Epithelial cell of prostate (primary cell): ENCODE measurements at regions not wholly inside any gene's neighbourhood (a gene's known extent, or its start where the extent isn't known, plus 50 kb on each side); places are given as distances from the start of the nearest gene placed in this dataset.
"Not testable (repeated sequence)": the region's sequence is repeated elsewhere in the genome, so short reads cannot be mapped to it uniquely, and the experiment has no call there.

Experiments
- DNase-seq: peaks from one replicate; pipeline ENCODE4 v3.0.0-alpha.2; 2011; ENCODE audit warnings: low read depth, low spot score
- H3K27ac ChIP-seq: fragments of 450-650 bp; 2 replicates; pipeline ENCODE4 v1.5.1; 2017; ENCODE audit warnings: mild to moderate bottlenecking

DNA sequence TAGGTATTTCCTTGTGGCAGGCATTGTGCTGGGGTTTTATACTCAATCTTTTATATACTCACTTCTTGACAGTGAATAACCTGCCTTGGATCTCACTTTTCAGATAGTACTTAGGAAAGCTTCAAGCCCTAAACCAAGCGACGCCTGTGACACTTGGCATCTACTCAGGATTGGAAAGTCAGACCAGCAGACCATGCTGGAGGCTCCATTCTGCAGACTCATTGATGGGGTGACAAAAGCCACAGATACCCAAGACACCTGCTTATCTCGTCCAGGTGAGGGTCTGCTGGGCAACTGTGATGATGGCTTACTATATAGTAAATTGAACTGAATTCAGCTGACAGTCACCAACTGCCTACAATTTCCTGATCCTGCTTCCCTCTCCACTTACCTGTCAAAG is 79.4 kb upstream of the MRPS22 start:
- H3K27ac ChIP-seq, result no peak overlapping the region
- no peak for DNase-seq

DNA sequence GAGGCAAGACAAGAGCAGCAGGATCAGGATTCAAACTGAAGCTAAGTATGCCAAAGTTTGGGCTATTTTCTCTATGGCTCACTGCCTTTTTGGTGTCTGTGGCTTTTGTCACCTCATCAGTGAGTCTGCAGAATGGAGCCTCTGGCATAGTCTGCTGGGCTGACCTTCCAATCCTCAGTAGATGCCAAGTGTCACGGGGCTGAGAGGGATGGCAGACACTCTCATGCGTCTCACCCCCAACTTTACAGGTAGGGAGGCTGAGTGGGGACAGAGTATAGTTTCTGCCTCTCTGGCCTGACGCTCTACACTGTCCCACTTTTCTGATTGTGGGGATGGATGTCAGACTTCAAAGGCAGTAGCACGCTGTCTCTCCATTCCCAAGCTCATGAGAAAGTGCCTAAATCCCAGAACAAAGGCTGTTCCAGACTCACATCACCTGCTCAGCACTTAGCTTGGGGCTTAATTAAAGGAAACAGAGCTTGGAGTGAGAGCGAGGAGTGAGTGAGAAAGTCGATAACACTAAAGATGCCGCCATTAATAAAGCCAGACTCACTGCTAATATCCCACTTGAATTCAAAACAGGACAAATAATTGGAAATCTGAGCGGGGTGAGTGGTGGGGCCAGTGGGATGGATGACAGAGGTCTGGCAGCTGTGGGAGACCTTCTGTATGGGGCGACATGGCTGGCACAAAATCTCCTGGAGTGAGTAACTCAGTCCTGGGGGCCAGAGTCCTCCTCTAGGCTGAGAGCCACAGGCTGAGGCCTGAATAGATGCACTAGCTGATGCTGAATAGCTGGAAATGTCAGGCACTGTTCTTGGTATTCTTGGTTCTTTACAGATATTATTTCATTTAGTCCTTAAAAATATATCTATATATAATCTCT is 78.4 kb upstream of the MRPS22 start:
- no peak for DNase-seq
- H3K27ac ChIP-seq, result no peak overlapping the region

DNA sequence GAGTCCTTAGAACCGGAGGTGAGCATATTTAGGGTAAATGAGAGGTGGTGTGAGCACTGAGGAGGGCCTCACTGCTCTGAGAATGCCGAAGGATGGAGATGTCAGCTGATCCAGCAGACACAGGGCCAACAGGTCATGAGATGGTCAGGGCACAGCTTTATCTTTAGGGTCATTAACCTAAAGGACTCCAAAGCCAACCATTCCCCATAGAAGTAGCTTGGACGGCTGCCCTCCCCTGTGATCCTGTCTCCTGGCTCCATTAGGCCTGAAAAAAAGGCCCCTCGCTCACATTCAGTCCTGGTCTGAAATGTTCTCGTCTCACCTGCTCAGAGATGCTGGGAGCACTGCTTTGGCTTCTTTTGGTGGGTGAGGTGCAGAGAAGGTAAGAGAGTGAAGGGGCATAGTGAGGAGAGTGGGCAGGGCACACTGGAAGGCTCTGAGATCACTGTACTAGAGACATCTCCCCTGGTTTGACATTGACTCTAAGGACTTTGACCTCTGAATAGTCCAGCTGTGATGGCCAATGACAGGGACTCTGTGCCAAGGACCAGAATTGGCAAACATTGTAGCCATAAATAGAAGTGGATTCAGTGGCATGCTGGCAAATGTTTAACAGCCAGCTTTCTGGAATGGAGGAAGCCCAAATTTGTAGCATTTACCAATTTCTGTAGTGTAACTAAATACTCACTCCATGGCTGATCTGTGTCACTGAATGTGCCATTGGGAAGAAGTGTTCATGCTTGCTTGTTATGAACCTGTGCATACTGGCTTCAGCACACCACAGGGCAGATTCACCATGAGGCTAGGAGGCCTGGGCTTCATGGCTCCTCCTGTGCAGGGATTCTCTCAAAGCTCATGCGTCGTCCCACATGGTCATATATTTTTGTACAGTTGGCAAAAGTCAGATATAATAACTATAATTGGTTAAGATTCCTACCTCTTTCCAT is 76.2 kb upstream of the MRPS22 start:
- no peak for DNase-seq
- no peak overlapping the region for H3K27ac ChIP-seq

DNA sequence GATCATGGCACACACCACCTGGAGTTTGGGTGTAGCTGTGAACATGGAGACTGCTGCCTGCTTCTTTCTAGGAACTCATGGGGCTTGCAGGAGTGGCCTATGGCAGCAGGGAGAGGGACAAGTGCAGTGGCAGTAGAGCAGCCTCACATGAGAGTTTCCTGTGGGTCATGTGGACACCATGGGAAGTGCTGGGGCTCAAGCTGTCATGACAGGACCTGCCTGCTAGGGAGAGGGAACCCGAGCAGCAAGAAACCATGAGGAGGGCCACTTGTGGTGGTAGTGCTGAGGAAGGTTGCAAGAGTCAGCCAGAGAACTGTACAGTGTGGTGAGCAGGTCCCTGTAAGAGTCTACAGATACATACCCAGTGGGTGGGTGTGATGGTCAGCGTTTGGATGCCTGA is 73.8 kb upstream of the MRPS22 start:
- no peak for DNase-seq
- no peak overlapping the region for H3K27ac ChIP-seq

DNA sequence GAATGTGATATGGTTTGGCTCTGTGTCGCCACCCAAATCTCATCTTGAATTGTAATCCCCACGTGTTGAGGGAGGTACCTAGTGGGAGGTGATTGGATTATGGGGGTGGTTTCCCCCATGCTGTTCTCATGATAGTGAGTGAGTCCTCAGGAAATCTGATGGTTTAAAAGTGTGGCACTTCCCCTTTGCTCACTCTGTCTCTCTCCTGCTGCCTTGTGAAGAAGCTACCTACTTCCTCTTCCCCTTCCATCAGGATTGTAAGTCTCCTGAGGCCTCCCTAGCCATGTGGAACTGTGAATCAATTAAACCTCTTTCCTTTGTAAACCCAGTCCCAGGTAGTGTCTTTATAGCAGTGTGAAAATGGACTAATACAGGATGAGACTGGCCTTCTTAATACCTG is 73.2 kb upstream of the MRPS22 start:
- not testable (repeated sequence) for H3K27ac ChIP-seq, DNase-seq

DNA sequence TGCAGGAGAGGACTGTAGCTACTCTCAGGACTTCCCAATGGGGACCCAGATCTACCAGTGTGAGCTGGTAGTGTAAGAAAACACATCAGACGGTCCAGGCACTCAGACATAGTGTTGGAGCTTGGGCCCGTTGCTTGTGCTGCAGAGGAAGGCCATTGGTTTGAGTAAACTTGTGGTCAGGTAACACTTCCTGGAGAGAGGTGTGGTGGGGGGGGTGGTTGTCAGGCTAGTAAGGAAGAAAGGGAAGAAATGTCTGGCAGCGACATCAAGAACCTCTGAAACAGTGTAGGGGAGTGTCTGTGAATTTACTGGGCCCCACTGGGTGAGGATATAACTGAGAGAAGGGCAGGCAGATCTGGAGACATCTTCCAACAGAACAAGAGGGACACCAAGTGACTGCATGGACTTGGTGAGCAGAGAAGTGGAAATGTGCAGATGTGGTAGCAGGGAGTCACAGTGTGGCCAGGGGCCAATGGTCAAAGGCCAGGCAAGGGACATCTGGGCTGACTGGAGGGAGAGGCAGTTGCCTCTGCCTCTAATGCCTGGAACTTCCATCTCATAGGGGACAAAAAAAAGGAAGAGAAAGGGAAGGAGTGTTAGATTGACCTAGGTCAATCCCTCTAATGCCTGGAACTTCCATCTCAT is 63.7 kb upstream of the MRPS22 start:
- no peak overlapping the region for H3K27ac ChIP-seq
- DNase-seq, result no peak

DNA sequence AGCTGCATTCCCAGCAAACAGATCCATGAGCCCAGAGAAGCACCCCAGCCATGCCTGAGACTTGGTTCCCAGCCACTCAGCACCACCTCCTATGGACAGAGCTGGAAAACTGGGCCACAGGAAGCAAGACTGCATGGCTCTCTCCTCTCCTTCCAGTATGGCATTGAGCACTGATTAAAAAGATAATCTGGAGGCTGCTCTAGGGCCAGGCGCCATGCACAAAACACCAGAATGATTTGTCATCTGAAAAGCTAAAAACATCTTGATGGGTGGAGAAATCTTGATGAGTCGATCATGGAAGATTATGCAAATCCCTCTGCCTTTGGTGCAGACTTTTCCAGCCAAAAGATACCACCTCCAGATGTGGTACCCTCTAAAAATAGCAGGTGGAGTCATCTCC is 62.7 kb upstream of the MRPS22 start:
- no peak for DNase-seq
- H3K27ac ChIP-seq, result no peak overlapping the region

DNA sequence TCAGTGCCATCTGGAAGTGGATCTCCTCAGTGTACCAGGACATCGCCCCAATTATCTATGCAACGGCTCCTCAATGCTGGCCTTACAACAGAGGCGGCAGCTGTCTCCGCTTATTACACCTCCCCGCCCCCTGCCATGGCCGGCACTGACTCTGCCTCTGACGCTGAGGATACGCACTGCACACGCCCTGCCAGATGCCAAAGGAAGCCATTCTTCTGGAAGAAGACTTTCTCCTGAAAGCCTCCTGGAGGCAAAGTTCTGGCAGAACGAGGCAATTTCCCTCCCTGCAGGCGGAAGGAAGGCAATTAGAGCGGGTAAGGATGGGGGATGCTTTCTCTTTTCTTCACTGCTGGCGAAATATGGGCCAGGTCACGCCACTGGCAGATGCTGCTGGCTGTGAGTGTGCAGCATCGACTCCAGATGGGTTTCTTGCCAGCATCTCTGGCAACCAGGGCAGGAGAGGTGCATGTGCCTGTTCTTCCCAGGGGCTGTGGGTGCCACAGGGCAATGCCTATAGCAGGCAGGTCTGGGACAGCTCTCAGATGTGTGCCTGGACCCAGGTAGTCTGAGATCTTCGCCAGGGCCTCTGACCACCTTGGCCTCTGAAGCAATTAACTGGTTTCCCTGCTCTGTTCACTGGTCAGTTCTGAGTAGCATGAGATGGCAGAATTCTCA is 62.2 kb upstream of the MRPS22 start:
- no peak overlapping the region for H3K27ac ChIP-seq
- no peak for DNase-seq

DNA sequence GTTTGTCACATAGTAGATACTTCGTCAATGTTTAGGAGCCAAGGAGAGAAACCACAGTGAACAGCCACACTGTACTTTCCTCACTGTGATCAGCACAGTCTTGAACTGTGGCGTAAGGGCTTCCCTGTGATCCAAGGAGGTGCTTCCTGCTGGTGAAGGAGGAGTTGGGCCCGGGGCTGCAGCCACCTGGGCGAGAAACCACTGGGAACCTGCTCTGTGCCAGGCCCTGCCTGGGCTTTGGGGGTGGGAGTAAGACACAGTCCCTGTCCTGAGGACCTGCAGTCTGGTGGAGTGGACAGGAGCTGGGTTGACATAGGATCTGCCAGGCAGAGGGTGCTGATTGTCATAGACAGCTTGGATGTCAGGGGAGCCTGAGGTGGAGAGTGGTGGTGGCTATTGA is 60.5 kb upstream of the MRPS22 start:
- DNase-seq, result no peak
- no peak overlapping the region for H3K27ac ChIP-seq

DNA sequence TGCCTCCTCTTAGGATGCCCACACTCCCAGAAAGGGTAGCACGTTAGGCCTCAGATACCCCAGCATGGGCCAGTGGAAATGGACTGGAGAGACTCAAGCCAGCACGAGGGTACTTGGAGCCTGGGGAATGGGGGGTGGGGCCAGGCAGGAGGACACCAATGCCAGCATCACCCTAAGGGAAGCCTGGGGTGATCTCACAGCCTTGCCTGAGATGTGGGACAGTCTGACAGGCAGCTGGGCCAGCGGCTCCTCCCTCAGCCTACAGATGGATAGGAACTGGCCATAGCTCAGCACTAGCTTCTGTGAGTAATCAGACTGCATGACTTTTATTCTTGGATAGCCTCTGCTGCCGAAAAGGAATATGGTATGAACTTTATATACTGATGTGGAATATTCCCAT is 59.6 kb upstream of the MRPS22 start:
- no peak overlapping the region for H3K27ac ChIP-seq

DNA sequence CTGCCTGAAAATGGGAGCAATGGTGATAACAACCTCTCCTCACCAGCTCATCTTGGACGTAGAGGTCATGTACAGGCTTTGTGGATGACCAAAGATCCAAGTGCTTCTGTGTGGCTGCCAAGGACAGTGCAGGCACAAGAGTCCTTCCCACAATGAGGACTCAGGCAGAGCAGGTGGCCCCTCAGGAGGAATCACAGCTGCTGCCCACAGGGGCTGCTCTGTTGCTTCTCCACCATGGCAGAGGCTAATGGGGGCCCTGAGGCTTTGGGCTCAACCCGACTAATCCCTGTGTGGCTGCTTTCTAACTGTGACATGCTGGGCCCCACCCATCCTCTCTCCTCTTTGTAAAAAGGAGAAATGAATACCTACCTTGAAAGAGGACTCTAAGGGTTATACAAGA is 58.1 kb upstream of the MRPS22 start:
- H3K27ac ChIP-seq, result no peak overlapping the region
- DNase-seq, result no peak

More for the DNA sequence above, 59.6 kb upstream of the MRPS22 start:
- no peak for DNase-seq

DNA sequence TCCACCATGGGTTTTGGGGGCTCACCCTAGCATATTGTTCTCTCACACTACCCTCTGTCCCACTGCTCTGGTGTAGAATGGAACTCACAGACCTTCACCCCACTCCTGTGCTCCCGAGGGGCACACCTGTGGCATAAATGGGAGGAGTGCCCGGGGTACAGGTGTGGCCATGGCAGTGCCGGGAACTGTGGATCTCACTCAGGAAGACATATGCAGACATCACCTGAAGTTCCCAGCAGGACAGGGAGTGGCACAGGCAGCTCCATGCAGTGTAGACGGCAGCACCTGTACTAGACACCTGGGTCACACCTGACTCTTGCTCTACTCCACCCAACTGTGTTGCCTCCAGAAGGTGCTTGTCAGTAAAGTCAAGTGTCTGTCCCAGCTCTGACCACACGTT is 57.6 kb upstream of the MRPS22 start:
- no peak overlapping the region for H3K27ac ChIP-seq
- no peak for DNase-seq

DNA sequence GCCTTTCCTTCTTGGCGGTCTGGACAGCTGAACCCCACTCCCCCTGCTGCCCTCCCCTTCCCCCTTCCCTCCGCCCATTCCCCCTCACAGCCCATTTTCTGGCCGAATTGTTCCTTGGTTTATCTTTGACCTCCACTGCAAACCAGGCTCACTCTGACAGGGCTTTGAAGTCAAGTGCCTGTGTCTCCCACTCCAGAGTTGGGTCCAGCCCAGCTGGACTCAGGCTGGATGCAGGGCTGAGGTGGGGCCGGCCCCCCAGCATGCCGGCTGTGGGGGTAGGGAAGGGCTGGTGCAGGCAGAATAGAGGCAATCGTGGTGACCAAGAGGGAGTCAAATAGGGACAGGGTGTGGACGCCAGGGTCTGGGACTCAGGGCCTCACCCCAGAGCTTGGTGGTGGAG is 57.0 kb upstream of the MRPS22 start:
- no peak for DNase-seq
- H3K27ac ChIP-seq, result no peak overlapping the region

DNA sequence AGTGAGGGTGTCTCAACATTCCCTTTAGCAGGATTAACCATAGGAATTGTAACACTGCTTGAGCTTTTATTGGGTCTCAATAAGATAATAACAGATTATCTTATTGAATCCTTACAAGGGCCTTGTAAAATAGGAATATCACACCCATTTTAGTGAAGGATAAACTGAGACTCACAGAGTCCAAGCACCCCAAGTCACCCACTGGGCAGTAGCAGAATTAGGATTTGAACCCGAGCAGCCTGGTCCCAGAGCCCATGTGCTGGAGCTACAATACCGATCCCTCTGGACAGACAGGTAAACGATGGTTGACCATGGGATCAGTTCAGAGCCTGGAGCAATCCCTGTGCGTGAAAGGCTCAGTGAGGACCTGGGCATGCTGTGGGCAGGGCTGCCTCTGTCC is 56.3 kb upstream of the MRPS22 start:
- H3K27ac ChIP-seq, result no peak overlapping the region
- no peak for DNase-seq

DNA sequence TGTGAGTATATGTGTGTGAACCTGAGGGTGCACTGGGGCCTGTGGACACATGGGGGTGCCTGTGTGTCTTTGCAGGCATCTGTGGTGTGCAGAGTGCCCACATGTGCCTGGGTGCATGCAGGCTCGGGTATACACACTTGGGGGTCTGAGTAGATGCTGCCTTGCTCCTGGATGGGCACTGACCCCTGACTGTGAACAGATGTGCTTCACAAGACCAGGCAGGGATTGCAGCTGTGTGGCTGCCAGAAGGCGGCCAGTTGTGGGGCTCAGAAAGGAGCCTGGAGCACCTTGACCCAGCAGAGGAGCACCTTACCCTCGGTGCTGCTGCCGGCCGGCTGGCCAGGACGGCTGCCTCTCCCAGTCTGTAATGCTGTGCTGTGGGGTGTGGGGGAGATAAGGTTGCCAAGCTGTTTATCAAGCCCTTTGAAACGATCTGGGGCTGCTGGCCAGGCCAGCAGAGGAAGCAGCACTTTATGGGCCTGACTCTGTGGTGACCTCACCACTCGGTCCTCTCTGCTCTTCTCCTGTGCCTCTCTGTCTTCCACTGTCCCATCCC is 55.5 kb upstream of the MRPS22 start:
- no peak overlapping the region for H3K27ac ChIP-seq
- no peak for DNase-seq

DNA sequence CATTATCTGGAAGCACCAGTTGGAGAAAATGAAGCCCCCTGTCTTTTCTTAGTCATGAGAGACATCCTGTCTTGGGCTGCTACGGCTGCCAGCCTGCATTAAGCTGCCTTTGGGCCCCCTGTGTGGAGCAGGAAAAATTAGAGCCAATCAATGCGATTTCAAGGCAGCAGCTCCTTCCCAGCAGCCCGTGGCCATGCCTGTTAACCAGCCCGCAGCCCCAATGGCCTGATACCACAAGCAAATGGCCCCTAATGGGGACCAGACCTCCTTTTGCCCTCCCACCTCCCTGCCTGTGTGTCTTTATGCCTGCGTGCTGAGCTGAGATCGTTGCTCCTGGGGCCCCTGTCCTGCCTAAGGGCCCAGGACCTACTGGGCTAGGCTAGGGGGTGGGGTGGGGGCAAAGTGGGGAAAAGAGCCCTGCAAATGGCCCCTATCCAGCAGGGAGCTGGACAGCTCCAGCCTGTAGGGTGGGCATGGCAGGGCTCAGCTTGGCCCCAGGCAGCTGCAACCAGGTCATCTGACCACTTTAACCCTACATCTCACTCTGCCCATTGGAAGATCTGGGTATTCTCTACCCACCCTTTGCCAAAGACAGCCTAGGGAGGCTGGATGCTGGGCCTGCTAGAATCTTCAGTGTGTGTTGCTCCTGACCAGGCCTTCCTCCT is 53.8 kb upstream of the MRPS22 start:
- H3K27ac ChIP-seq, result no peak overlapping the region
- no peak for DNase-seq

DNA sequence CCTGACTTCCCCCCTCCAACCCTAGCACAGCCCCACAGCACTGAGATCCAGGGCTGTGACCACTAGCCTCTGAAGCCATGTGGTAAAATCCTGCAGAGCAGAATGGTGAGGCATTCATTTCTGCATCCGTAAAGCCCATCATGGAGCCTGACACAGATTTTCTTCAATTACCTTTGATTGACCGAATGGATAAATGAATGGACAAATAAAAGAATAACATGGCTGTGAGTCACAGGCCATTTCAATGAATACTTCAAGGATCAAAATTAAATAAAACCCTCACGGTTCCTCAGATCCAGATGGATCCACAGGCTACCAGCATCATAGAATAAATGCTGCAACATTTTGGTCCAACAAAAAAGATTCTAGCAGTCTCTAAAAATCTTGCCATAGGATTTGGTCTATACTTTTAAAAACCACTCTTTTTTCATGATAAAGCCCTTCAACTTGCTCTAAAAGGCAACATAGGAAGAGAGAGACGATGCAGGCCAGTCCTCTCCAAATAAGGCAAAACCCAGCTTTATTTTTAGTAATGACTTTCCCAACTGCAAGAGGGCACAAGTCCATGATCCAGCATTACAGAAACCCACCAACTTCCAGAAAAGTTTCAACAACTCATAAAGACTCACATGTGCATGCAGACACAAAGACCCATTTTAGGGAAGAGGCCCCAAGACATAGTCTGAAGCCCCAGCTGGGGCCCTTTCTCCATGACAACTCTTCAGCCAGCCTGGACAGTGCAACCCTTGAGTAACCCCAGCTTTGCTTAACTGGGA is 52.4 kb upstream of the MRPS22 start:
- H3K27ac ChIP-seq, result no peak overlapping the region
- DNase-seq, result no peak

DNA sequence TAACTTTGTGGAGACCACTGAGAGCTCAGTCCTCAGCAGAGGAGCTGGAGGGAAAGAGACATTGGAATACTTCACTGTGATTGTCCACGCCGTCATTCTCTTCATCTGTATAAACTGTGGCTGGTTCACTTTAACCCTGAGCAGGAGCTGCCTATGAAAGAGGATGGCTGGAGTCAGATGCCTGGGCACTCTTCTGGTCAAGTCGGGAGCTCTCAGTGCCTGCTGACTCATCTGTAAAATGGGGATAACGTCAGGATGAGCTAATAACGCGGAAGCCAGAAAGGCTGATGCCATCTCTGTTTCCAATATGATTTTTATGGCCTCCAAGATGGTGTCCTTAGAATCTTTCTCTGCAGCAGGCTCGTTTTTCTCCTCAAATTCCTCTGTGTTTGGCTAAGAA is 51.6 kb upstream of the MRPS22 start:
- DNase-seq, result no peak
- no peak overlapping the region for H3K27ac ChIP-seq
